Endothelial cell of umbilical vein (primary cell): ENCODE measurements at regions not wholly inside any gene's neighbourhood (a gene's known extent, or its start where the extent isn't known, plus 50 kb on each side); places are given as distances from the start of the nearest gene placed in this dataset.

Experiments used
- BruUV-seq: library from RNA; stranded (reverse); fragments of 400-500 nt; replicated peaks from 2 replicates; lab custom pipeline; 2021; lab: Mats Ljungman, UMichigan
- CTCF ChIA-PET: fragments of 300-600, 350-600 bp; sonication (Branson Sonifier 250); formaldehyde crosslinking; loops from one replicate; lab custom pipeline; 2021; ENCODE audit warnings: antibody characterized with exemption, inconsistent platforms; lab: Charles Lee
- POLR2A ChIA-PET: fragments of 300-600, 350-600 bp; sonication (Branson Sonifier 250); formaldehyde crosslinking; loops from one replicate; lab custom pipeline; 2021; ENCODE audit warnings: antibody characterized with exemption, inconsistent platforms; lab: Charles Lee
- DNase-seq: peaks from one replicate; pipeline ENCODE4 v3.0.0-alpha.2; 2011; ENCODE audit warnings: low read depth, low spot score
- FAIRE-seq: peaks from 2 replicates; lab custom pipeline; 2011; peaks lifted over from hg19 to GRCh38; lab: Jason Lieb, UNC
- H2AFZ ChIP-seq: 2 replicates; pipeline ENCODE4 v1.6.0; 2012; ENCODE audit warnings: low read depth, low read length, control low read depth, inconsistent platforms
- H3K27ac ChIP-seq: 2 replicates; pipeline ENCODE4 v1.5.1; 2011; ENCODE audit warnings: low read depth, mild to moderate bottlenecking, control low read depth, low read length, moderate library complexity; ENCODE audit not compliant: insufficient read depth
- H3K27me3 ChIP-seq, 2 experiments: 2 replicates each; pipeline versions ENCODE4 v1.6.0 to v1.6.1; 2011; ENCODE audit warnings: low read length in 2 of 2, mixed read lengths in 1 of 2; ENCODE audit not compliant: control insufficient read depth in 2 of 2, insufficient read depth in 2 of 2
- H3K36me3 ChIP-seq, 2 experiments: 2 replicates in 1 of 2; 3 replicates in 1 of 2; pipeline ENCODE4 v1.5.1; 2011; ENCODE audit warnings: low read length in 2 of 2, mild to moderate bottlenecking in 1 of 2, moderate library complexity in 1 of 2; ENCODE audit not compliant: control insufficient read depth in 2 of 2, insufficient read depth in 2 of 2; ENCODE audit errors: extremely low read depth in 1 of 2
- H3K4me1 ChIP-seq: 3 replicates; pipeline ENCODE4 v1.5.1; 2011; ENCODE audit warnings: mild to moderate bottlenecking, low read length; ENCODE audit not compliant: control insufficient read depth, insufficient read depth; ENCODE audit errors: extremely low read depth
- H3K4me2 ChIP-seq: 2 replicates; pipeline ENCODE4 v1.6.1; 2011; ENCODE audit warnings: low read length, control low read depth, mixed read lengths; ENCODE audit not compliant: insufficient read depth
- H3K4me3 ChIP-seq, 3 experiments: fragments of 200-600 bp in 1 of 3; sonication (generic), shearing (Covaris generic) in 1 of 3; replicated peaks in 1 of 3; 2 replicates each; pipeline ENCODE4 v1.5.1; 2011 to 2016; ENCODE audit warnings: control low read depth in 3 of 3, low read length in 3 of 3, mild to moderate bottlenecking in 2 of 3, inconsistent platforms in 1 of 3, low read depth in 1 of 3, moderate library complexity in 1 of 3; ENCODE audit not compliant: insufficient read depth in 1 of 3
- H3K79me2 ChIP-seq: 2 replicates; pipeline ENCODE4 v1.6.0; 2012; ENCODE audit warnings: low read length, inconsistent platforms; ENCODE audit not compliant: control insufficient read depth, insufficient read depth
- H3K9ac ChIP-seq: replicated peaks from 2 replicates; pipeline ENCODE3; 2011; ENCODE audit warnings: low read length, control low read depth; ENCODE audit not compliant: insufficient read depth; ENCODE audit errors: extremely low read depth
- H3K9me1 ChIP-seq: replicated peaks from 3 replicates; pipeline ENCODE4 v1.6.0; 2011; ENCODE audit warnings: mild to moderate bottlenecking, low read length; ENCODE audit not compliant: control insufficient read depth, insufficient read depth; ENCODE audit errors: extremely low read depth
- H3K9me3 ChIP-seq: replicated peaks from 2 replicates; pipeline ENCODE4 v1.5.1; 2012; ENCODE audit warnings: low read length, inconsistent platforms; ENCODE audit not compliant: control insufficient read depth, insufficient read depth
- H4K20me1 ChIP-seq: replicated peaks from 2 replicates; pipeline ENCODE3; 2011; ENCODE audit warnings: mild to moderate bottlenecking, low read length; ENCODE audit not compliant: control insufficient read depth, insufficient read depth; ENCODE audit errors: extremely low read depth
- CTCF ChIP-seq, 2 donors: IDR thresholded peaks; 1 replicate in 1 of 2; 2 replicates in 1 of 2; pipeline ENCODE4 v1.5.1; 2011; ENCODE audit warnings: low read length in 2 of 2, mild to moderate bottlenecking in 2 of 2, moderate library complexity in 2 of 2, control low read depth in 1 of 2, inconsistent platforms in 1 of 2, low read depth in 1 of 2; ENCODE audit not compliant: insufficient read depth in 1 of 2; ENCODE audit errors: extremely low read depth in 1 of 2
- EZH2 ChIP-seq: IDR thresholded peaks from 2 replicates; pipeline ENCODE4 v1.6.1; 2012; ENCODE audit warnings: borderline replicate concordance, low read depth, mild to moderate bottlenecking, moderate library complexity, low read length, inconsistent platforms; ENCODE audit not compliant: severe bottlenecking
- FOS ChIP-seq: IDR thresholded peaks from 2 replicates; pipeline ENCODE4 v1.6.1; 2011; ENCODE audit warnings: mild to moderate bottlenecking, low read length, moderate library complexity, borderline replicate concordance; ENCODE audit not compliant: insufficient read depth
- GATA2 ChIP-seq: IDR thresholded peaks from 2 replicates; pipeline ENCODE4 v1.7.0; 2011; ENCODE audit warnings: low read depth, mild to moderate bottlenecking, moderate library complexity, mixed read lengths, low read length; ENCODE audit not compliant: insufficient read length, insufficient read depth
- JUN ChIP-seq: IDR thresholded peaks from 2 replicates; pipeline ENCODE4 v1.6.1; 2011; ENCODE audit warnings: borderline replicate concordance, low read depth; ENCODE audit not compliant: insufficient read length, insufficient read depth
- MAX ChIP-seq: IDR thresholded peaks from 2 replicates; pipeline ENCODE4 v1.6.1; 2011; ENCODE audit not compliant: insufficient read depth, insufficient read length
- MYC ChIP-seq: IDR thresholded peaks from one replicate; pipeline ENCODE4 v1.6.1; 2011; ENCODE audit warnings: mild to moderate bottlenecking, low read depth, low read length
- POLR2A ChIP-seq: IDR thresholded peaks from 2 replicates; pipeline ENCODE4 v1.6.1; 2012; ENCODE audit warnings: low read depth, mild to moderate bottlenecking, control low read depth, low read length
- POLR2AphosphoS5 ChIP-seq: IDR thresholded peaks from 2 replicates; pipeline ENCODE4 v1.6.1; 2012; ENCODE audit warnings: low read depth, mild to moderate bottlenecking, control low read depth, low read length, moderate library complexity; ENCODE audit not compliant: insufficient read depth
- dilution Hi-C: fragments of 300-500 bp; cut with MboI; formaldehyde crosslinking; loops from one replicate; pipeline ENCODE4 v1.15.0; 2019; ENCODE audit warnings: low sequenced_read_pairs; ENCODE audit not compliant: extremely low pct_ligation_motif_present
- intact Hi-C: fragments of 100-400 bp; cut with micrococcal nuclease; formaldehyde crosslinking; loops from one replicate; pipeline ENCODE4 v1.10.0; 2022

GRCh38 chr14:65269732-65270131, 142.8 kb upstream of the FUT8 start:
- dilution Hi-C loops (no loop called here), intact Hi-C loops (no loop called here)
- FAIRE-seq = no peak
- H2AFZ ChIP-seq = no peak overlapping the region
- DNase-seq = no peak
- no peaks in the 10 kb centered on the region for H3K4me1 ChIP-seq
- no peak overlapping the region for H3K9ac ChIP-seq
- no TSS peak for BruUV-seq
- H3K9me3 ChIP-seq = no peaks in the 10 kb centered on the region
- CTCF ChIA-PET = no interaction called here
- POLR2A ChIA-PET = no interaction called here
- no peaks in the 10 kb centered on the region for H3K9me1 ChIP-seq
- no peaks in the 10 kb centered on the region for H3K79me2 ChIP-seq
- no peak overlapping the region for H3K27ac ChIP-seq
- H3K36me3 ChIP-seq = no peaks in the 10 kb centered on the region
- no peak overlapping the region for H3K4me2 ChIP-seq
- H3K27me3 ChIP-seq = no peaks in the 10 kb centered on the region
- TF ChIP-seq MYC (no peak), JUN (no peak), CTCF (IDR thresholded peaks at IDR 0.05; ENCODE audit: extremely low read depth in 1 of 2, insufficient read depth in 1 of 2, low read depth in 1 of 2, low read length in 2 of 2) (no peak), MAX (no peak), POLR2A (no peak)
- no peak overlapping the region for H3K4me3 ChIP-seq
- no peaks in the 10 kb centered on the region for H4K20me1 ChIP-seq

DNA sequence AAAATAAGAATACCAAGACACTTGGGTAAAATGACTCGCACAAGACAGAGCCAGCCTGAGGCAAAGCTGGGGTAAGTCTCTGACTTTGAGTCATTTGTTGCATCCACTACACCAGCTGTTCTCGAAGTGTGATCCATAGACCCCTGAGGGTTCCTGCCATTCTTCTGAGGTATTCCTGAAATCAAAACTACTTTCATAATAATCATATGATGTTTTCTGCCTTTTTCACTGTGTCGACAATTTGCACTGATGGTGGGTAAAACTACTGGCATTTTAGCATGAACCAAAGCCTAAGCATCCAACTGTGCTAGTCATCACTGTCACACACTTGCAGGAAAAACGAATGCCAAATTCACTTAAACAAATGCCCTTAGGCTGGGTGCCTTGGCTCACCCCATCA, 135.5 kb upstream of the FUT8 start:
- Histone ChIP-seq H3K27me3 (no peaks in the 10 kb centered on the region), H3K4me1 (no peaks in the 10 kb centered on the region), H3K4me3 (no peak overlapping the region), H2AFZ (no peak overlapping the region), H3K9me3 (no peaks in the 10 kb centered on the region), H3K79me2 (no peaks in the 10 kb centered on the region), H3K9ac (no peak overlapping the region), H3K36me3 (no peaks in the 10 kb centered on the region), H4K20me1 (no peaks in the 10 kb centered on the region), H3K9me1 (no peaks in the 10 kb centered on the region), H3K27ac (no peak overlapping the region), H3K4me2 (no peak overlapping the region)
- no peak for TF ChIP-seq FOS
- no peak for TF ChIP-seq CTCF (IDR thresholded peaks at IDR 0.05; ENCODE audit: extremely low read depth in 1 of 2, insufficient read depth in 1 of 2, low read depth in 1 of 2, low read length in 2 of 2)
- no peak for TF ChIP-seq MYC
- TF ChIP-seq POLR2AphosphoS5 = no peak
- no peak for TF ChIP-seq EZH2
- TF ChIP-seq GATA2 = no peak
- no peak for TF ChIP-seq JUN
- no peak for TF ChIP-seq MAX
- BruUV-seq = no TSS peak
- CTCF ChIA-PET = no interaction called here
- POLR2A ChIA-PET = no interaction called here
- dilution Hi-C loops (no loop called here), intact Hi-C loops (no loop called here)
- DNase-seq = no peak
- no peak for FAIRE-seq
